GM12873 (cell line): ENCODE measurements at regions not wholly inside any gene's neighbourhood (a gene's known extent, or its start where the extent isn't known, plus 50 kb on each side); places are given as distances from the start of the nearest gene placed in this dataset.

Experiments used
- TF ChIP-seq, protein P1 (sequence below): IDR thresholded peaks from 2 replicates; pipeline ENCODE4 v1.5.1; 2012; ENCODE audit warnings: low read depth, mild to moderate bottlenecking, moderate library complexity, low read length, control low read depth; ENCODE audit not compliant: insufficient read depth; ENCODE audit errors: missing control alignments

GRCh38 chr1:229030630-229031029 lies 240.3 kb upstream of the RAB4A start:
- TF ChIP-seq, protein P1, sequence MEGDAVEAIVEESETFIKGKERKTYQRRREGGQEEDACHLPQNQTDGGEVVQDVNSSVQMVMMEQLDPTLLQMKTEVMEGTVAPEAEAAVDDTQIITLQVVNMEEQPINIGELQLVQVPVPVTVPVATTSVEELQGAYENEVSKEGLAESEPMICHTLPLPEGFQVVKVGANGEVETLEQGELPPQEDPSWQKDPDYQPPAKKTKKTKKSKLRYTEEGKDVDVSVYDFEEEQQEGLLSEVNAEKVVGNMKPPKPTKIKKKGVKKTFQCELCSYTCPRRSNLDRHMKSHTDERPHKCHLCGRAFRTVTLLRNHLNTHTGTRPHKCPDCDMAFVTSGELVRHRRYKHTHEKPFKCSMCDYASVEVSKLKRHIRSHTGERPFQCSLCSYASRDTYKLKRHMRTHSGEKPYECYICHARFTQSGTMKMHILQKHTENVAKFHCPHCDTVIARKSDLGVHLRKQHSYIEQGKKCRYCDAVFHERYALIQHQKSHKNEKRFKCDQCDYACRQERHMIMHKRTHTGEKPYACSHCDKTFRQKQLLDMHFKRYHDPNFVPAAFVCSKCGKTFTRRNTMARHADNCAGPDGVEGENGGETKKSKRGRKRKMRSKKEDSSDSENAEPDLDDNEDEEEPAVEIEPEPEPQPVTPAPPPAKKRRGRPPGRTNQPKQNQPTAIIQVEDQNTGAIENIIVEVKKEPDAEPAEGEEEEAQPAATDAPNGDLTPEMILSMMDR, result no peak

GRCh38 chr1:229031061-229031460 lies 239.8 kb upstream of the RAB4A start:
- TF ChIP-seq, protein P1, result no peak

- TF ChIP-seq, protein P1, result no peak
These were observed 239.2 kb upstream of the RAB4A start for GRCh38 chr1:229031481-229032341.

GRCh38 chr1:229032375-229032774 lies 238.5 kb upstream of the RAB4A start:
- TF ChIP-seq, protein P1, result no peak

GRCh38 chr1:229033480-229033879 lies 237.4 kb upstream of the RAB4A start:
- TF ChIP-seq, protein P1, result no peak

DNA sequence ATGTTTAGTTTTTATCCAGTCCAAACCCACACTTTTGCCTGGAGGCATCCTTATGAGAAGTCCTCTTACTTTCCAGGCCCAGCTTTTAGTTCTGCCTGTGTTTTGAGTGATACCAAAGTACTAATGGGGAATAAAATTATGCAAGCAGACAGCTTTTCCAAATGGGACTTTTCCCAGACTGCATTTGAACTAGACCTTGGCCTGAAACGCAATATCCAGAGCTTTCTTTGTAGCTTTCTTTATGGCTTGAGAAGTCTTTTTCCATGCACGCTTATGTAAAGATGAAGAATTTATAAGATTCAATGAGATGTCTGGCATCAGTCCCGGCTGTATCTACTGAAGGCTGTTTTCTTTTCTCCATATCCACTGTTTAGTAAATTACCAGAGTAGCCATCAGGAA lies 236.6 kb upstream of the RAB4A start:
- TF ChIP-seq, protein P1, result no peak

DNA sequence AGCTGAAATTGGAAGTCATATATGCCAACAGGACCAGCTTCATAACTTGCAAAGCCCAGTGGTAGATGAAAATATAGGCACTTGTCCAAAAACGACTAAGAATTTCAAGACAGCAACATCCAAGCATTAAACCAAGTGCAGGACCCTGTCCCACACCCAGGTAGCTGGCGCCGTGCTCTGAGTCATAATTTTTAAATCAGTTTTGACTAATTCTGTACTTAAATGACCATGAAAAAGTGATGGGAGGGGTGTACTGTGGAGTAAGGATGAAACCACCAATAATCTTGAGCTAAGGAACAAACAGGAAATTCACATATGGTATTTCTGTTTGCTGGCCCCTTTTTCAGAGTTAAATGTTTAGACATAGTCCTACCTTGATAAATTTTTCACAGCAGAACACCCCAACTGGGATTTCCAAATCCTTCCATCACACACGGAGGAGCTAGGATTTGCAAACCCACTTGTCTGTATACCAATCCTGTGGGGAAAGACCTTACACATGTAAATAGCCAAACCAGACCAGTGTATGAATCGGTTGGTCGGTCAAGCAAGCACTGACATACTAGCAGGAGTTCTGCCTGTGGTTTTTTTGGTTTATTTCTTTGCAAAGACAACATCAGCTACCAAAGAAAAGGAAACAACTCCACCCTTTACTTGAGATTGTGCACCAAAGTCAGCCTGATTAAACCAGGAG lies 235.7 kb upstream of the RAB4A start:
- TF ChIP-seq, protein P1, result no peak
